IPS-18a (cell line): ENCODE measurements at regions not wholly inside any gene's neighbourhood (a gene's known extent, or its start where the extent isn't known, plus 50 kb on each side); places are given as distances from the start of the nearest gene placed in this dataset.

Source experiments
- H3K27ac ChIP-seq: one replicate; pipeline ENCODE4 v1.5.1; 2013; ENCODE audit warnings: low read length
- H3K27me3 ChIP-seq: one replicate; pipeline ENCODE4 v1.6.1; 2013; ENCODE audit warnings: mild to moderate bottlenecking, low read length; ENCODE audit not compliant: control insufficient read depth, insufficient read depth
- H3K36me3 ChIP-seq: one replicate; pipeline ENCODE4 v1.6.1; 2013; ENCODE audit warnings: low read depth, low read length; ENCODE audit not compliant: control insufficient read depth
- H3K4me1 ChIP-seq: one replicate; pipeline ENCODE4 v1.6.1; 2013; ENCODE audit warnings: low read depth, low read length; ENCODE audit not compliant: control insufficient read depth
- H3K4me3 ChIP-seq: one replicate; pipeline ENCODE4 v1.5.1; 2013; ENCODE audit warnings: low read length
- H3K9ac ChIP-seq: one replicate; pipeline ENCODE4 v1.6.1; 2013; ENCODE audit warnings: mild to moderate bottlenecking, low read length, moderate library complexity
- H3K9me3 ChIP-seq: one replicate; pipeline ENCODE4 v1.6.1; 2013; ENCODE audit warnings: low read depth, low read length; ENCODE audit not compliant: control insufficient read depth

DNA sequence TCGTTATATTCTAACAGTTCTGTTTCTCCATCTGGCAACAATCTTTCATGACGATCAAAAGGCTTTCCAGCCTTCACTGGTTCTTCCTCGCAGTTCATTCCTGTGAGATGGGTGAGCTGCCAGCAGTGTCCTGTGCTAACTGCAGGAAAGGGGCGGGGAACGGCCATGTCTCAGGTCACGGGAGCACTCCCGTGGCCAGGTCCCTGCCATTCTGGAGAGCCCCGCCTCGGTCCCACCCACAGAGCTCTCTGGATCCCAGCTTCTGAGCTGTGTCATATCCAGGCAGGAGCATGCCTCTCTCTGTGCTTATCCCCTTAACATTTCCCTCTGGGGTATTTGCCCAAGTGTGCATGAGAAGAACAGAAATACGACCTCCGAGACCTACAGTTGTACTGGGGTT is 297.8 kb upstream of the IRX2 start:
- H3K27ac ChIP-seq, result no peak overlapping the region
- H3K27me3 ChIP-seq, result no peaks in the 10 kb centered on the region
- H3K9ac ChIP-seq, result no peak overlapping the region
- H3K4me1 ChIP-seq, result no peaks in the 10 kb centered on the region
- no peaks in the 10 kb centered on the region for H3K36me3 ChIP-seq
- no peaks in the 10 kb centered on the region for H3K9me3 ChIP-seq
- no peak overlapping the region for H3K4me3 ChIP-seq

DNA sequence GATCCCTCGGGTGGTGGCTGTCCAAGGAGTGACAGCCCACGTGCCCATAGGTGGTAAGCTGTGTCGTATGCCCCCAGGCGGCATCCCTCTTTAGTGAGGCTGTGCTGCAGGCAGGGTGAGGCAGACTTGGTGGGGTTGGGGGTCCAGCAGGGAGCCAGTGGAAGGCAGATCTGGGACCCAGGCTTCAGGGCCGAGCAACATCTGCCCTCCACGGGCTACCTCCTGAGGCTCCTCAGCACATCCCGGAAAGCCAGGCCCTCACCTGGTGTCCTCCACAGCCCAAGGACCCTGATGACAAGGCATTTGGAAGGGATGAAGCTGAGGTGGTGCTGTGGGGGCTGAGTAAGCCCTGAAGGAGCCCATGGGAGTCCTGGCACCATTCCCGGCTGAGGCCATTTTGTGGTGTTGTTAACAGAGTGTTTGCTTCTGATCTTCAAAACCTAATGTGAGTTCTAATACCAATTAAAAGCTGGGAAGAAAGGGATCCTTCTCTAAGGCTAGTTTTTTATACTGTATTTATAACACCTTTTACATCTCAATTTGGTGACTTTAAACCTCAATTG is 295.8 kb upstream of the IRX2 start:
- no peak overlapping the region for H3K4me3 ChIP-seq
- no peaks in the 10 kb centered on the region for H3K4me1 ChIP-seq
- H3K36me3 ChIP-seq, result no peaks in the 10 kb centered on the region
- H3K27ac ChIP-seq, result no peak overlapping the region
- H3K9ac ChIP-seq, result no peak overlapping the region
- H3K27me3 ChIP-seq, result no peaks in the 10 kb centered on the region
- H3K9me3 ChIP-seq, result no peaks in the 10 kb centered on the region

DNA sequence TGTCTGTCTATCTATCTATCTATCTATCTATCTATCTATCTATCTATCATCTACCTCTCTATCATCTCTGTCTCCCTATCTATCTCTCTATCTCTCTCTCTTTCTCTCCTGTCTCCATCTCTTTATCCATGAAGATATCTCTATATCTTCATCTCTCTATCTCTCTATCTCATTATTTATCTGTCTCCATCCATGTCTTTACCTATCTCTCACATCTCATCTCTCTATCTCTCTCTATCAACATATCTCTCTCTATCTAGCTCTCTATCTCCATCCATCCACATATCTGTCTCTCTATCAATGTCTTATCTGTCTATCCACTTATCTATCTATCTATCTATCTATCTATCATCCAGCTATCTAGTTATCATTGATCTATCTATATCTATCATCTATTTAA is 292.1 kb upstream of the IRX2 start:
- Histone ChIP-seq H3K27me3 (no peaks in the 10 kb centered on the region), H3K4me1 (no peaks in the 10 kb centered on the region), H3K9ac (no peak overlapping the region), H3K9me3 (no peaks in the 10 kb centered on the region), H3K36me3 (no peaks in the 10 kb centered on the region), H3K27ac (no peak overlapping the region), H3K4me3 (no peak overlapping the region)

DNA sequence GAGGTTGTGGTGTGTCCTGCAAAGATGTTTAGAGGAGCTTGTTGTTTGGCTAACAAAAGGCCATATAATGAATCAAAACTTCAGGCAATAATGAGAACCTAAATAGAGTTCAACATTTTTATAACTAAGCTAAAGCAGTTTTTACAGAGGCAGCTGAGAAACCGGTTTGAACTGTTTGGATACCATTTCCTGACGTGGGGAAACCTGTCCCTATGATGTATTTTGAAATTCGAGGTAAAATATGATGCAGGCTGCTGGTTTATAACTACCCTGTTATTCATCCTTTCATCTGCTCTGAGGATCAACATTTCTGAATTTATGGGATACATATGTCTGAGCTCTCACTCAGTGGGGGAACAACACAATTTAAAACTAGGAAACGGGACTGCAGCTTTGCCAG is 289.5 kb upstream of the IRX2 start:
- Histone ChIP-seq H3K4me1 (no peaks in the 10 kb centered on the region), H3K36me3 (no peaks in the 10 kb centered on the region), H3K9me3 (no peaks in the 10 kb centered on the region), H3K27me3 (no peaks in the 10 kb centered on the region), H3K27ac (no peak overlapping the region), H3K4me3 (no peak overlapping the region), H3K9ac (no peak overlapping the region)

GRCh38 chr5:3036041-3036788 is 284.7 kb upstream of the IRX2 start:
- no peak overlapping the region for H3K27ac ChIP-seq

DNA sequence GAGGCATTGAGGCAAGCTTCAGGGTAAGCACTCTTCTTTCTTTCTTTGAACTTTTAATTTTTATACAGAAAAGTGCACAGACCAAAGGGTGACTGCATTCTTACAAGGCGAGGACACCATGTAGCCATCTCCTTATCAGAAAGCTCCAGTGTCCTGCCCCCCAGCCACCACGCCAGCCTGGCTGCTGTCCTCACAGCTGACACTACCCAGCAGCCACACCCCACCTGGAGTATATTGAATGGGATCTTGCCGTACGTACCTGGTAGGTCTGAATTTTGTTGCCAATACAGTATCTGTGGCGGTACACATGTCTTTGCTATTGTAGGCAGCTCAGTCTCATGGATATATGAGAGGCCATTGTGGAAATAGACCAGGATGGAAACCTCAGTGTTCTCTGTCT is 284.0 kb upstream of the IRX2 start:
- no peaks in the 10 kb centered on the region for H3K4me1 ChIP-seq
- H3K27ac ChIP-seq, result no peak overlapping the region
- H3K27me3 ChIP-seq, result no peaks in the 10 kb centered on the region
- no peaks in the 10 kb centered on the region for H3K9me3 ChIP-seq
- no peak overlapping the region for H3K4me3 ChIP-seq
- no peaks in the 10 kb centered on the region for H3K36me3 ChIP-seq
- no peak overlapping the region for H3K9ac ChIP-seq

More at GRCh38 chr5:3036041-3036788, 284.7 kb upstream of the IRX2 start:
- Histone ChIP-seq H3K4me1 (no peaks in the 10 kb centered on the region), H3K9ac (no peak overlapping the region), H3K9me3 (no peaks in the 10 kb centered on the region), H3K36me3 (no peaks in the 10 kb centered on the region), H3K4me3 (no peak overlapping the region), H3K27me3 (no peaks in the 10 kb centered on the region)

- H3K4me3 ChIP-seq, result no peak overlapping the region
- H3K36me3 ChIP-seq, result no peaks in the 10 kb centered on the region
- H3K9ac ChIP-seq, result no peak overlapping the region
- H3K27ac ChIP-seq, result no peak overlapping the region
- H3K4me1 ChIP-seq, result no peaks in the 10 kb centered on the region
- H3K27me3 ChIP-seq, result no peaks in the 10 kb centered on the region
- no peaks in the 10 kb centered on the region for H3K9me3 ChIP-seq
Observed at GRCh38 chr5:3034881-3035280, 283.4 kb upstream of the IRX2 start.

DNA sequence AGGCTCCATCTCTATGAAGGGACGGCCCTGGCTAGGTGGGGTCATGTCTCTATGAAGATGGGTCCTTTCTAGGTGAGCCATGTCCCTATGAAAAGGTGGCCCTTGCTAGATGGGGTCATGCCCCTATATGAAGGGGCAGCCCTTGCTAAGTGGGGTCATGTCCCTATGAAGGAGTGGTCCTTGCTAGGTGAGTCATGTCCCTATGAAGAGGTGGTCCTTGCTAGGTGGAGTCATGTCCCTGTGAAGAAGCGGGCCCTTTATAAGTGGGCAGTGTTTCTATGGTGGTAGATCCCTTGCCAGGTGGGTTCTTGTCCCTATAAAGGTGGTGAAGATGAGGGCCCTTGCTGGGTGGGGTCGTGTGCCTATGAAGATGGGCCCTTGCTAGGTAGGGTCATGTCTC is 283.0 kb upstream of the IRX2 start:
- Histone ChIP-seq H3K4me3 (no peak overlapping the region), H3K4me1 (no peaks in the 10 kb centered on the region), H3K9me3 (no peaks in the 10 kb centered on the region), H3K27ac (no peak overlapping the region), H3K36me3 (no peaks in the 10 kb centered on the region), H3K27me3 (no peaks in the 10 kb centered on the region), H3K9ac (no peak overlapping the region)

DNA sequence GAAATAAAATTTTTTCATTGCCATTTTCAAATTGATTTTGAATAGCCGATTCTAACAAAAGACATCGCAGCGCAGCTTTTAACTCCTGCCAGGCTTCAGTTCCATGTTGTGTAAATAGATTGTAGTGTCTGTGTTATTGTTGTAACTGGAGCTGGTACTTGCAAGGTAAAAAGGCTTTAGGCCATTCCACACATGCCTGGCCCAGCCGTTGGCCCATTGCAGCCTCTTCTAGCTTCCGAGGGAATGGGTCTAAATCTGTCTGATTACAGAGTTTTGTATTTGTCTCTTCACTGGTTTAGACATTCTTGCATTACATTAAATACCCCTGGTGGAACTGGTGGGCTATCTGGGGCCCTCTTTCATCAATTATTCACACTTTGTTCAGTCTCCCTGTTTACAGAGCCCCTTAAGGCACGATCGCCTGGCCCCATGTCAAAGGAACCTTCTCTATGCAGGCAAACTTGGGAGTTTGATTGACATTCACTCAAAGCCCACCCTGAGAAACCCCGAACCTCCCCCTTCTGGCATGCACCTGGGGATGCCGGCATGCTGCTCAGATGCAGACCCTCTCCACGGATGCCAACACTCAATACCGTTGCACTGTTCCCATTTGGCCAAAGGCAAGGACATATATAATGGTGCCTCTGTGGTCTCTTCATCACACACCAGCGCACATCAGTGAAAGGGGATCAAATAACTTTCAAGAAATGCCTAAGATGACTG is 281.7 kb upstream of the IRX2 start:
- H3K27ac ChIP-seq, result no peak overlapping the region
- no peaks in the 10 kb centered on the region for H3K36me3 ChIP-seq
- no peak overlapping the region for H3K9ac ChIP-seq
- no peaks in the 10 kb centered on the region for H3K27me3 ChIP-seq
- no peak overlapping the region for H3K4me3 ChIP-seq
- no peaks in the 10 kb centered on the region for H3K9me3 ChIP-seq
- H3K4me1 ChIP-seq, result no peaks in the 10 kb centered on the region

- no peaks in the 10 kb centered on the region for H3K9me3 ChIP-seq
- H3K36me3 ChIP-seq, result no peaks in the 10 kb centered on the region
- no peaks in the 10 kb centered on the region for H3K27me3 ChIP-seq
- no peak overlapping the region for H3K9ac ChIP-seq
- H3K4me1 ChIP-seq, result no peaks in the 10 kb centered on the region
- no peak overlapping the region for H3K4me3 ChIP-seq
- no peak overlapping the region for H3K27ac ChIP-seq
Observed at GRCh38 chr5:3032513-3032912, 281.0 kb upstream of the IRX2 start.

DNA sequence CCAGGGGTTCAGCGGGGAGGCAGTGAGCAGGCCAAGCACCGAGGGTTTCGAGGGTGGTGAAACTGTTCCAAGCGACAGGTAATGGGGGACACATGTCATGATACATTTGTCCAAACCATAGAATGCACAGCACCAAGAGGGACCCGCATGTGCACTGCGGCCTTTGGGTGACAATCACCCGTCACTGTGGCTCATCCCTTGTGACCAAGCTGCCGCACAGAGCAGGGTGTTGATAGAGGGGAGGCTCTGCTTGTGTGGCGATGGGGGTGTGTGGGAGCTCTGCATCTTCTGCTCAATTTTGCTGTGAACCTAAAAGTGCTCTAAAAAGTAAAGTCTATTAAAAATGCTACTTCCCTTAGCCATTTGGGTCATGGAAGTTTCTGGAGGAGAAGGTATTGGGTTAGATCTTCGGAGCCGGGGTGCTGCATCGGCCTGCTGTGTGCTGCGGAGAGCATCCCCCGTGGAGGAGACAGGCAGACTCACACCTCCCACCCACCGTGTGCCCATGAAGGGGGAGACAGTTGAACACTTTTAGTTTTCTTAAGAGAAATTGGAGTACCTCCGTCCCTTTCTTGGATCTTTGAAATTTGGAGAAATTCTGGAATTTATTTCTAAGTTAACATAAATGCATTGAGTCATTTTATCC is 280.4 kb upstream of the IRX2 start:
- Histone ChIP-seq H3K4me1 (no peaks in the 10 kb centered on the region), H3K4me3 (no peak overlapping the region), H3K36me3 (no peaks in the 10 kb centered on the region), H3K9me3 (no peaks in the 10 kb centered on the region), H3K27me3 (no peaks in the 10 kb centered on the region), H3K9ac (no peak overlapping the region), H3K27ac (no peak overlapping the region)
